Left colon (tissue), 2 donors: ENCODE measurements at regions not wholly inside any gene's neighbourhood (a gene's known extent, or its start where the extent isn't known, plus 50 kb on each side); places are given as distances from the start of the nearest gene placed in this dataset.

Source experiments
- ATAC-seq: fragments of 200-7000 bp; cut with Tn5 transposase; one replicate; pipeline ENCODE4 v1.9.1; 2020; ENCODE audit warnings: mild to moderate bottlenecking, moderate library complexity
- DNase-seq, 2 donors: peaks; one replicate each; pipeline ENCODE4 v3.0.0-alpha.2; 2020
- intact Hi-C, 2 donors: fragments of 100-400 bp; cut with DNase I in 1 of 2; cut with micrococcal nuclease in 1 of 2; formaldehyde crosslinking; loops; one replicate each; pipeline versions ENCODE4 v1.11.2 to v1.14.0; 2022; cut with DNase I, micrococcal nuclease
- donor health status: DM: no; HTN: no; CAD: no.
- donor health status: DM: yes; HTN: yes; CAD: no.

GRCh38 chr19:27918818-27919217, 1294.1 kb downstream of the UQCRFS1 start:
- DNase-seq (no peak), ATAC-seq (no peak)
- intact Hi-C loops, result no loop called here

- no peak for DNase-seq
- intact Hi-C loops, result no loop called here
- no peak for ATAC-seq
These were observed 1301.6 kb downstream of the UQCRFS1 start for GRCh38 chr19:27911122-27911898.

- no peak for ATAC-seq
- intact Hi-C loops, result no loop called here
These were observed 1303.1 kb downstream of the UQCRFS1 start for GRCh38 chr19:27909861-27910260.

GRCh38 chr19:27909185-27909840, 1303.6 kb downstream of the UQCRFS1 start:
- intact Hi-C loops, result no loop called here
- ATAC-seq, result no peak
- no peak for DNase-seq

More at GRCh38 chr19:27909861-27910260, 1303.1 kb downstream of the UQCRFS1 start:
- no peak for DNase-seq

GRCh38 chr19:27906081-27906480, 1306.9 kb downstream of the UQCRFS1 start:
- intact Hi-C loops, result no loop called here
- ATAC-seq (no peak), DNase-seq (no peak)

GRCh38 chr19:27905074-27905473, 1307.9 kb downstream of the UQCRFS1 start:
- no peak for ATAC-seq
- no peak for DNase-seq
- intact Hi-C loops, result no loop called here

- ATAC-seq (no peak), DNase-seq (no peak)
- intact Hi-C loops, result no loop called here
These were observed 1311.9 kb downstream of the UQCRFS1 start for GRCh38 chr19:27901078-27901477.

- ATAC-seq, result no peak
- intact Hi-C loops, result no loop called here
- DNase-seq, result no peak
These were observed 1316.9 kb downstream of the UQCRFS1 start for GRCh38 chr19:27896091-27896490.

GRCh38 chr19:27894906-27895754, 1317.8 kb downstream of the UQCRFS1 start:
- intact Hi-C loops, result no loop called here
- DNase-seq (no peak), ATAC-seq (no peak)

GRCh38 chr19:27892500-27892899, 1320.5 kb downstream of the UQCRFS1 start:
- DNase-seq (no peak), ATAC-seq (no peak)
- intact Hi-C loops, result no loop called here

- DNase-seq (no peak), ATAC-seq (no peak)
- intact Hi-C loops, result no loop called here
These were observed 1321.5 kb downstream of the UQCRFS1 start for GRCh38 chr19:27891411-27891810.

GRCh38 chr19:27890696-27891095, 1322.3 kb downstream of the UQCRFS1 start:
- intact Hi-C loops, result no loop called here
- ATAC-seq (no peak), DNase-seq (no peak)

GRCh38 chr19:27890206-27890605, 1322.7 kb downstream of the UQCRFS1 start:
- ATAC-seq, result no peak

GRCh38 chr19:27889156-27889555, 1323.8 kb downstream of the UQCRFS1 start:
- DNase-seq (no peak), ATAC-seq (no peak)
- intact Hi-C loops, result no loop called here

More at GRCh38 chr19:27890206-27890605, 1322.7 kb downstream of the UQCRFS1 start:
- intact Hi-C loops, result no loop called here
- DNase-seq, result no peak

GRCh38 chr19:27887946-27888345, 1325.0 kb downstream of the UQCRFS1 start:
- intact Hi-C loops, result no loop called here
- no peak for DNase-seq
- ATAC-seq, result no peak

- no peak for ATAC-seq
- intact Hi-C loops, result no loop called here
These were observed 1327.6 kb downstream of the UQCRFS1 start for GRCh38 chr19:27885359-27885758.

GRCh38 chr19:27884376-27884775, 1328.6 kb downstream of the UQCRFS1 start:
- intact Hi-C loops, result no loop called here
- no peak for DNase-seq
- no peak for ATAC-seq

More at GRCh38 chr19:27885359-27885758, 1327.6 kb downstream of the UQCRFS1 start:
- no peak for DNase-seq

- DNase-seq, result no peak
- no peak for ATAC-seq
- intact Hi-C loops, result no loop called here
These were observed 1331.7 kb downstream of the UQCRFS1 start for GRCh38 chr19:27881213-27881612.

- DNase-seq, result no peak
- intact Hi-C loops, result no loop called here
- no peak for ATAC-seq
These were observed 1335.9 kb downstream of the UQCRFS1 start for GRCh38 chr19:27876976-27877512.
